ENCODE measurements at regions not wholly inside any gene's neighbourhood (a gene's known extent, or its start where the extent isn't known, plus 50 kb on each side); places are given as distances from the start of the nearest gene placed in this dataset.

DNA sequence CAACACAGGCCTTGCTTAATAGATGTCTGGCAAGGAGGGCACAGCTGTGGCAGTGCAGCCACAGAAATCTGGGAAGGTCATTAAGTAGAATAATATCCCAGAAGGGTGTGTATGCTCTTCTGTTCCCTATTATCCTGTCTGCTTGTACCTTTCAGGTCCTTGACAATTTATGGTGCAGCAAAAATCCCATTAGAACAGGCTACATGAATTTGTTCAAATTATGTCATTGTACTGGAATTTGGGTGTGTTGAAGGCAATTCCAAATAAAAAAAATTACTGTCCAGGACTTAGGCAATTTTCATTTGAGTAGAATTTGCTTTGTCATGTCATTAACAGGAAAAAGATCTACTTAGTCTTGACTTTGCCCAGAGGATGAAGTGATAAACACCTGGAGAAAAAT is 192.1 kb downstream of the IDS start:
- TF ChIP-seq, protein P1, sequence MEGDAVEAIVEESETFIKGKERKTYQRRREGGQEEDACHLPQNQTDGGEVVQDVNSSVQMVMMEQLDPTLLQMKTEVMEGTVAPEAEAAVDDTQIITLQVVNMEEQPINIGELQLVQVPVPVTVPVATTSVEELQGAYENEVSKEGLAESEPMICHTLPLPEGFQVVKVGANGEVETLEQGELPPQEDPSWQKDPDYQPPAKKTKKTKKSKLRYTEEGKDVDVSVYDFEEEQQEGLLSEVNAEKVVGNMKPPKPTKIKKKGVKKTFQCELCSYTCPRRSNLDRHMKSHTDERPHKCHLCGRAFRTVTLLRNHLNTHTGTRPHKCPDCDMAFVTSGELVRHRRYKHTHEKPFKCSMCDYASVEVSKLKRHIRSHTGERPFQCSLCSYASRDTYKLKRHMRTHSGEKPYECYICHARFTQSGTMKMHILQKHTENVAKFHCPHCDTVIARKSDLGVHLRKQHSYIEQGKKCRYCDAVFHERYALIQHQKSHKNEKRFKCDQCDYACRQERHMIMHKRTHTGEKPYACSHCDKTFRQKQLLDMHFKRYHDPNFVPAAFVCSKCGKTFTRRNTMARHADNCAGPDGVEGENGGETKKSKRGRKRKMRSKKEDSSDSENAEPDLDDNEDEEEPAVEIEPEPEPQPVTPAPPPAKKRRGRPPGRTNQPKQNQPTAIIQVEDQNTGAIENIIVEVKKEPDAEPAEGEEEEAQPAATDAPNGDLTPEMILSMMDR (IDR thresholded peaks at IDR 0.05): no peak
- TF ChIP-seq EZH2 (IDR thresholded peaks at IDR 0.05; ENCODE audit: borderline replicate concordance, insufficient read depth, low read depth, low read length, poor library complexity, severe bottlenecking): no peak
